GM21367 (cell line): ENCODE measurements at regions not wholly inside any gene's neighbourhood (a gene's known extent, or its start where the extent isn't known, plus 50 kb on each side); places are given as distances from the start of the nearest gene placed in this dataset.

Experiments
- ATAC-seq: cut with Tn5 transposase; IDR thresholded peaks from one replicate; pipeline ENCODE4 v1.9.1; 2021; ENCODE audit not compliant: unreplicated experiment

GRCh38 chr5:3811116-3811515 is 215.5 kb downstream of the IRX1 start:
- ATAC-seq, result no peak

GRCh38 chr5:3818624-3819023 is 223.0 kb downstream of the IRX1 start:
- no peak for ATAC-seq

GRCh38 chr5:3825531-3826451 is 230.2 kb downstream of the IRX1 start:
- no peak for ATAC-seq

- no peak for ATAC-seq
Measured at GRCh38 chr5:3827624-3828023, 232.0 kb downstream of the IRX1 start.

GRCh38 chr5:3828761-3829160 is 233.1 kb downstream of the IRX1 start:
- ATAC-seq, result no peak

- no peak for ATAC-seq
Measured at GRCh38 chr5:3833566-3833965, 237.9 kb downstream of the IRX1 start.

- no peak for ATAC-seq
Measured at GRCh38 chr5:3835811-3836210, 240.2 kb downstream of the IRX1 start.

- ATAC-seq, result no peak
Measured at GRCh38 chr5:3836528-3836927, 240.9 kb downstream of the IRX1 start.

- ATAC-seq, result no peak
Measured at GRCh38 chr5:3837506-3837905, 241.9 kb downstream of the IRX1 start.

- no peak for ATAC-seq
Measured at GRCh38 chr5:3839151-3839550, 243.5 kb downstream of the IRX1 start.

GRCh38 chr5:3842591-3842990 is 247.0 kb downstream of the IRX1 start:
- no peak for ATAC-seq

- no peak for ATAC-seq
Measured at GRCh38 chr5:3843706-3844105, 248.1 kb downstream of the IRX1 start.

GRCh38 chr5:3844266-3844665 is 248.6 kb downstream of the IRX1 start:
- no peak for ATAC-seq

GRCh38 chr5:3845230-3845629 is 249.6 kb downstream of the IRX1 start:
- no peak for ATAC-seq

- no peak for ATAC-seq
Measured at GRCh38 chr5:3852161-3852916, 256.7 kb downstream of the IRX1 start.

GRCh38 chr5:3853362-3853761 is 257.7 kb downstream of the IRX1 start:
- no peak for ATAC-seq

GRCh38 chr5:3854188-3854821 is 258.7 kb downstream of the IRX1 start:
- ATAC-seq, result no peak

- no peak for ATAC-seq
Measured at GRCh38 chr5:3856036-3856435, 260.4 kb downstream of the IRX1 start.

GRCh38 chr5:3858524-3858923 is 262.9 kb downstream of the IRX1 start:
- ATAC-seq, result no peak

- ATAC-seq, result no peak
Measured at GRCh38 chr5:3862906-3863305, 267.3 kb downstream of the IRX1 start.

- no peak for ATAC-seq
Measured at GRCh38 chr5:3875144-3875543, 279.5 kb downstream of the IRX1 start.

GRCh38 chr5:3878267-3878666 is 282.6 kb downstream of the IRX1 start:
- no peak for ATAC-seq
